Stimulated activated CD4-positive, alpha-beta T cell treated with anti-CD3 and anti-CD28 coated beads, Interleukin-4, amount 100 ng/mL, for 1 hour (primary cell): ENCODE measurements at regions not wholly inside any gene's neighbourhood (a gene's known extent, or its start where the extent isn't known, plus 50 kb on each side); places are given as distances from the start of the nearest gene placed in this dataset.
A peak's percentile ranks its signal among the peaks of the same experiment; 100 is the strongest.
"Not testable (repeated sequence)": the region's sequence is repeated elsewhere in the genome, so short reads cannot be mapped to it uniquely, and the experiment has no call there.

Source experiments
- DNase-seq: peaks from one replicate; pipeline ENCODE4 v3.0.0-alpha.2; 2020

- no peak for DNase-seq
These were observed 221.7 kb downstream of the KCNRG start for GRCh38 chr13:50236898-50237318.

GRCh38 chr13:50238922-50239321 is 223.7 kb downstream of the KCNRG start:
- no peak for DNase-seq

GRCh38 chr13:50241479-50241878 is 226.2 kb downstream of the KCNRG start:
- no peak for DNase-seq

GRCh38 chr13:50243931-50244330 is 228.7 kb downstream of the KCNRG start:
- DNase-seq = no peak

- DNase-seq = no peak
These were observed 229.1 kb downstream of the KCNRG start for GRCh38 chr13:50244355-50244712.

- DNase-seq = peak; percentile 37
These were observed 229.7 kb downstream of the KCNRG start for GRCh38 chr13:50244713-50245574.

- DNase-seq = no peak
These were observed 232.0 kb downstream of the KCNRG start for GRCh38 chr13:50247223-50247622.

GRCh38 chr13:50248516-50249143 is 233.4 kb downstream of the KCNRG start:
- no peak for DNase-seq

- no peak for DNase-seq
These were observed 233.9 kb downstream of the KCNRG start for GRCh38 chr13:50249144-50249521.

GRCh38 chr13:50250401-50250800 is 235.2 kb downstream of the KCNRG start:
- DNase-seq = no peak

GRCh38 chr13:50255639-50256038 is 240.4 kb downstream of the KCNRG start:
- no peak for DNase-seq

GRCh38 chr13:50256536-50257321 is 241.5 kb downstream of the KCNRG start:
- DNase-seq = not testable (repeated sequence)

GRCh38 chr13:50257646-50258045 is 242.4 kb downstream of the KCNRG start:
- DNase-seq = no peak

GRCh38 chr13:50261130-50261901 is 246.1 kb downstream of the KCNRG start:
- no peak for DNase-seq

GRCh38 chr13:50267066-50267465 is 251.8 kb downstream of the KCNRG start:
- no peak for DNase-seq

GRCh38 chr13:50267917-50268316 is 252.7 kb downstream of the KCNRG start:
- no peak for DNase-seq

- DNase-seq = no peak
These were observed 253.3 kb downstream of the KCNRG start for GRCh38 chr13:50268500-50268899.

GRCh38 chr13:50274181-50274580 is 258.9 kb downstream of the KCNRG start:
- no peak for DNase-seq

- no peak for DNase-seq
These were observed 260.3 kb downstream of the KCNRG start for GRCh38 chr13:50275392-50276063.

- DNase-seq = no peak
These were observed 261.3 kb downstream of the KCNRG start for GRCh38 chr13:50276550-50276949.

GRCh38 chr13:50277127-50277526 is 261.9 kb downstream of the KCNRG start:
- no peak for DNase-seq

- no peak for DNase-seq
These were observed 262.7 kb downstream of the KCNRG start for GRCh38 chr13:50277906-50278305.
